Right lobe of liver (tissue), 6 donors: ENCODE measurements at regions not wholly inside any gene's neighbourhood (a gene's known extent, or its start where the extent isn't known, plus 50 kb on each side); places are given as distances from the start of the nearest gene placed in this dataset.
"Not testable (repeated sequence)": the region's sequence is repeated elsewhere in the genome, so short reads cannot be mapped to it uniquely, and the experiment has no call there.

Experiments used
- ATAC-seq, 4 donors: fragments of 200-7000 bp; cut with Tn5 transposase; one replicate each; pipeline ENCODE4 v1.9.1; 2020; ENCODE audit warnings: mild to moderate bottlenecking in 4 of 4, moderate library complexity in 4 of 4
- DNase-seq, 3 donors: peaks; one replicate each; pipeline ENCODE4 v3.0.0-alpha.2; 2020
- H3K27ac ChIP-seq, 3 donors: fragments of 200-600 bp; one replicate each; pipeline ENCODE4 v1.8.0; 2022
- H3K27me3 ChIP-seq, 2 donors: fragments of 200-600 bp; one replicate each; pipeline ENCODE4 v1.8.0; 2022
- H3K36me3 ChIP-seq, 4 donors: fragments of 200-600 bp; sonication (generic) in 1 of 4; one replicate each; pipeline versions ENCODE4 v1.5.1 to v1.8.0; 2017 to 2022; ENCODE audit warnings: control low read depth in 1 of 4
- H3K4me1 ChIP-seq, 4 donors: fragments of 200-600 bp; sonication (generic) in 1 of 4; one replicate each; pipeline versions ENCODE4 v1.5.1 to v1.8.0; 2017 to 2022; ENCODE audit warnings: control low read depth in 1 of 4
- H3K4me3 ChIP-seq, 3 donors: fragments of 200-600 bp; one replicate each; pipeline ENCODE4 v1.8.0; 2022
- H3K9me3 ChIP-seq, 4 donors: fragments of 200-600 bp; sonication (generic) in 1 of 4; one replicate each; pipeline versions ENCODE4 v1.5.1 to v1.8.0; 2017 to 2022; ENCODE audit warnings: control low read depth in 1 of 4
- CTCF ChIP-seq, 4 donors: fragments of 200-600 bp in 3 of 4; fragments of 450-650 bp in 1 of 4; IDR thresholded peaks; one replicate each; pipeline versions ENCODE4 v1.5.1 to v1.8.0; 2016 to 2022; ENCODE audit warnings: antibody characterized with exemption in 4 of 4, mild to moderate bottlenecking in 2 of 4
- POLR2A ChIP-seq: fragments of 450-650 bp; IDR thresholded peaks from one replicate; pipeline ENCODE4 v1.6.1; 2017; ENCODE audit warnings: antibody characterized with exemption, mild to moderate bottlenecking
- WGBS: methylation state at CpG from one replicate; pipeline ENCODE4 v1.1.6; 2018; ENCODE audit warnings: low coverage, low lambda C conversion rate; ENCODE audit not compliant: insufficient coverage; ENCODE audit errors: missing lambda C conversion rate; 5-methylcytosine and 5-hydroxymethylcytosine counted together
- intact Hi-C, 2 donors: fragments of 100-400 bp; cut with DNase I; formaldehyde crosslinking; loops; one replicate each; pipeline versions ENCODE4 v1.11.2 to v1.14.1; 2022
- donor health status: DM: no; HTN: yes; CAD: no.
- donor health status: DM: no; HTN: no; CAD: no.
- donor health status: DM: no; HTN: no; CAD: no.
- donor health status: DM: no; HTN: yes; CAD: no.
- donor health status: DM: no; HTN: yes; CAD: no.

GRCh38 chr5:112059579-112060135 is 302.7 kb upstream of the NREP start:
- no peaks in the 10 kb centered on the region for H3K27me3 ChIP-seq
- intact Hi-C loops, result no loop called here
- H3K4me1 ChIP-seq, result no peaks in the 10 kb centered on the region
- H3K4me3 ChIP-seq, result no peak overlapping the region
- TF ChIP-seq CTCF (IDR thresholded peaks at IDR 0.05) (no peak), POLR2A (no peak)
- WGBS, result 67% methylated on average over 3 of the region's 3 CpGs
- H3K9me3 ChIP-seq, result no peaks in the 10 kb centered on the region
- H3K36me3 ChIP-seq, result no peaks in the 10 kb centered on the region
- ATAC-seq (no peak), DNase-seq (no peak)
- H3K27ac ChIP-seq, result no peak overlapping the region

GRCh38 chr5:112049738-112050137 is 292.7 kb upstream of the NREP start:
- DNase-seq, result no peak
- no peaks in the 10 kb centered on the region for H3K27me3 ChIP-seq
- WGBS, result 83% methylated on average over 3 of the region's 3 CpGs
- TF ChIP-seq CTCF (IDR thresholded peaks at IDR 0.05) (no peak), POLR2A (no peak)
- no peaks in the 10 kb centered on the region for H3K36me3 ChIP-seq
- intact Hi-C loops, result no loop called here
- no peak overlapping the region for H3K27ac ChIP-seq
- H3K4me3 ChIP-seq, result no peak overlapping the region
- no peak for ATAC-seq
- H3K4me1 ChIP-seq, result no peaks in the 10 kb centered on the region
- H3K9me3 ChIP-seq, result no peaks in the 10 kb centered on the region

GRCh38 chr5:112036206-112036605 is 279.2 kb upstream of the NREP start:
- ATAC-seq, result no peak
- no peak overlapping the region for H3K27ac ChIP-seq
- H3K9me3 ChIP-seq, result no peaks in the 10 kb centered on the region
- 94% methylated on average over 5 of the region's 5 CpGs for WGBS
- intact Hi-C loops, result no loop called here
- H3K36me3 ChIP-seq, result no peaks in the 10 kb centered on the region
- DNase-seq, result no peak
- TF ChIP-seq POLR2A (no peak), CTCF (IDR thresholded peaks at IDR 0.05) (no peak)
- no peak overlapping the region for H3K4me3 ChIP-seq
- no peaks in the 10 kb centered on the region for H3K4me1 ChIP-seq
- no peaks in the 10 kb centered on the region for H3K27me3 ChIP-seq

- no peaks in the 10 kb centered on the region for H3K4me1 ChIP-seq
- H3K9me3 ChIP-seq, result no peaks in the 10 kb centered on the region
- ATAC-seq (no peak), DNase-seq (no peak)
- intact Hi-C loops, result no loop called here
- H3K4me3 ChIP-seq, result no peak overlapping the region
- no peak for TF ChIP-seq CTCF (IDR thresholded peaks at IDR 0.05)
- H3K36me3 ChIP-seq, result no peaks in the 10 kb centered on the region
- H3K27ac ChIP-seq, result no peak overlapping the region
- no peaks in the 10 kb centered on the region for H3K27me3 ChIP-seq
Measured at GRCh38 chr5:112034421-112034979, 277.5 kb upstream of the NREP start.

DNA sequence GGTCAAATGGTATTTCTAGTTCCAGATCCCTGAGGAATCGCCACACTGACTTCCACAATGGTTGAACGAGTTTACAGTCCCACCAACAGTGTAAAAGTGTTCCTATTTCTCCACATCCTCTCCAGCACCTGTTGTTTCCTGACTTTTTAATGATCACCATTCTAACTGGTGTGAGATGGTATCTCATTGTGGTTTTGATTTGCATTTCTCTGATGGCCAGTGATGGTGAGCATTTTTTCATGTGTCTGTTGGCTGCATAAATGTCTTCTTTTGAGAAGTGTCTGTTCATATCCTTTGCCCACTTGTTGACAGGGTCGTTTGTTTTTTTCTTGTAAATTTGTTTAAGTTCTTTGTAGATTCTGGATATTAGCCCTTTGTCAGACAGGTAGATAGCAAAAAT is 269.9 kb upstream of the NREP start:
- ATAC-seq, H3K36me3 ChIP-seq, DNase-seq, H3K27ac ChIP-seq, H3K27me3 ChIP-seq, H3K4me1 ChIP-seq, H3K4me3 ChIP-seq, intact Hi-C loops, H3K9me3 ChIP-seq: not testable (repeated sequence)
- 58% methylated on average over 3 of the region's 3 CpGs for WGBS
